ENCODE measurements at regions not wholly inside any gene's neighbourhood (a gene's known extent, or its start where the extent isn't known, plus 50 kb on each side); places are given as distances from the start of the nearest gene placed in this dataset.
A peak's percentile ranks its signal among the peaks of the same experiment; 100 is the strongest.

- intact Hi-C loops (cut with DNase I) = no loop called here
- no peaks in the 10 kb centered on the region for H3K4me1 ChIP-seq (ENCODE audit: control insufficient read depth in 2 of 3, insufficient read depth in 2 of 3, low read depth in 1 of 3, low read length in 3 of 3)
- H3K9ac ChIP-seq (ENCODE audit: low read length in 3 of 3) = no peak overlapping the region
- no peak for TF ChIP-seq CTCF (IDR thresholded peaks at IDR 0.05; ENCODE audit: borderline replicate concordance, extremely low read depth, insufficient read depth)
- no peaks in the 10 kb centered on the region for H3K9me3 ChIP-seq (ENCODE audit: control insufficient read depth in 2 of 3, insufficient read depth in 1 of 3, low read length in 3 of 3)
- DNase-seq (no peak), FAIRE-seq (no peak)
- no peaks in the 10 kb centered on the region for H3K36me3 ChIP-seq (ENCODE audit: control insufficient read depth in 2 of 3, insufficient read depth in 3 of 3, low read length in 3 of 3)
- no peak overlapping the region for H3K27ac ChIP-seq (ENCODE audit: low read depth in 2 of 2, low read length in 2 of 2)
- no peaks in the 10 kb centered on the region for H3K27me3 ChIP-seq (ENCODE audit: control insufficient read depth, insufficient read depth, low read length)
- no peak overlapping the region for H3K4me3 ChIP-seq (ENCODE audit: low read length in 3 of 3)
Measured at GRCh38 chrX:4674028-4674782, 960.8 kb upstream of the PRKX start.

GRCh38 chrX:4671344-4671743, 957.9 kb upstream of the PRKX start:
- no peak for DNase-seq
- no peak for TF ChIP-seq CTCF (IDR thresholded peaks at IDR 0.05; ENCODE audit: borderline replicate concordance, extremely low read depth, insufficient read depth)
- H3K9me3 ChIP-seq (ENCODE audit: control insufficient read depth in 2 of 3, insufficient read depth in 1 of 3, low read length in 3 of 3) = no peaks in the 10 kb centered on the region
- H3K36me3 ChIP-seq (ENCODE audit: control insufficient read depth in 2 of 3, insufficient read depth in 3 of 3, low read length in 3 of 3) = no peaks in the 10 kb centered on the region
- no peak overlapping the region for H3K27ac ChIP-seq (ENCODE audit: low read depth in 2 of 2, low read length in 2 of 2)
- intact Hi-C loops (cut with DNase I) = no loop called here
- H3K4me1 ChIP-seq (ENCODE audit: control insufficient read depth in 2 of 3, insufficient read depth in 2 of 3, low read depth in 1 of 3, low read length in 3 of 3) = no peaks in the 10 kb centered on the region
- no peak overlapping the region for H3K9ac ChIP-seq (ENCODE audit: low read length in 3 of 3)
- H3K27me3 ChIP-seq (ENCODE audit: control insufficient read depth, insufficient read depth, low read length) = no peaks in the 10 kb centered on the region
- no peak for FAIRE-seq
- H3K4me3 ChIP-seq (ENCODE audit: low read length in 3 of 3) = no peak overlapping the region

GRCh38 chrX:4670606-4671005, 957.2 kb upstream of the PRKX start:
- intact Hi-C loops (cut with DNase I) = no loop called here
- DNase-seq (no peak), FAIRE-seq (no peak)

More at GRCh38 chrX:4670606-4671005, 957.2 kb upstream of the PRKX start:
- Histone ChIP-seq H3K36me3 (ENCODE audit: control insufficient read depth in 2 of 3, insufficient read depth in 3 of 3, low read length in 3 of 3) (no peaks in the 10 kb centered on the region), H3K27ac (ENCODE audit: low read depth in 2 of 2, low read length in 2 of 2) (no peak overlapping the region), H3K4me3 (ENCODE audit: low read length in 3 of 3) (no peak overlapping the region), H3K27me3 (ENCODE audit: control insufficient read depth, insufficient read depth, low read length) (no peaks in the 10 kb centered on the region), H3K9me3 (ENCODE audit: control insufficient read depth in 2 of 3, insufficient read depth in 1 of 3, low read length in 3 of 3) (no peaks in the 10 kb centered on the region), H3K9ac (ENCODE audit: low read length in 3 of 3) (no peak overlapping the region), H3K4me1 (ENCODE audit: control insufficient read depth in 2 of 3, insufficient read depth in 2 of 3, low read depth in 1 of 3, low read length in 3 of 3) (no peaks in the 10 kb centered on the region)
- peak; percentile 4 for TF ChIP-seq CTCF (IDR thresholded peaks at IDR 0.05; ENCODE audit: borderline replicate concordance, extremely low read depth, insufficient read depth)
